ENCODE measurements at regions not wholly inside any gene's neighbourhood (a gene's known extent, or its start where the extent isn't known, plus 50 kb on each side); places are given as distances from the start of the nearest gene placed in this dataset.

- no peak for DNase-seq (ENCODE audit: low read depth in 4 of 4, low spot score in 3 of 4)
Measured at GRCh38 chr21:16283516-16283915, 553.7 kb downstream of the USP25 start.

- DNase-seq (ENCODE audit: low read depth in 4 of 4, low spot score in 3 of 4): no peak
Measured at GRCh38 chr21:16285605-16286126, 555.9 kb downstream of the USP25 start.

GRCh38 chr21:16287046-16287445 lies 557.3 kb downstream of the USP25 start:
- DNase-seq (ENCODE audit: low read depth in 4 of 4, low spot score in 3 of 4): no peak

- DNase-seq (ENCODE audit: low read depth in 4 of 4, low spot score in 3 of 4): no peak
Measured at GRCh38 chr21:16291296-16291695, 561.5 kb downstream of the USP25 start.

- no peak for DNase-seq (ENCODE audit: low read depth in 4 of 4, low spot score in 3 of 4)
Measured at GRCh38 chr21:16294128-16294527, 564.3 kb downstream of the USP25 start.

- DNase-seq (ENCODE audit: low read depth in 4 of 4, low spot score in 3 of 4): no peak
Measured at GRCh38 chr21:16302851-16303282, 573.1 kb downstream of the USP25 start.

- no peak for DNase-seq (ENCODE audit: low read depth in 4 of 4, low spot score in 3 of 4)
Measured at GRCh38 chr21:16304174-16305095, 574.7 kb downstream of the USP25 start.

GRCh38 chr21:16305686-16306085 lies 575.9 kb downstream of the USP25 start:
- no peak for DNase-seq (ENCODE audit: low read depth in 4 of 4, low spot score in 3 of 4)

GRCh38 chr21:16307256-16307655 lies 577.5 kb downstream of the USP25 start:
- no peak for DNase-seq (ENCODE audit: low read depth in 4 of 4, low spot score in 3 of 4)

- no peak for DNase-seq (ENCODE audit: low read depth in 4 of 4, low spot score in 3 of 4)
Measured at GRCh38 chr21:16308269-16308668, 578.5 kb downstream of the USP25 start.

- no peak for DNase-seq (ENCODE audit: low read depth in 4 of 4, low spot score in 3 of 4)
Measured at GRCh38 chr21:16309250-16309971, 579.6 kb downstream of the USP25 start.

GRCh38 chr21:16310176-16310575 lies 580.4 kb downstream of the USP25 start:
- no peak for DNase-seq (ENCODE audit: low read depth in 4 of 4, low spot score in 3 of 4)

- DNase-seq (ENCODE audit: low read depth in 4 of 4, low spot score in 3 of 4): no peak
Measured at GRCh38 chr21:16311229-16311628, 581.4 kb downstream of the USP25 start.

- DNase-seq (ENCODE audit: low read depth in 4 of 4, low spot score in 3 of 4): no peak
Measured at GRCh38 chr21:16312321-16312720, 582.5 kb downstream of the USP25 start.

GRCh38 chr21:16315223-16315622 lies 585.4 kb downstream of the USP25 start:
- DNase-seq (ENCODE audit: low read depth in 4 of 4, low spot score in 3 of 4): no peak

- no peak for DNase-seq (ENCODE audit: low read depth in 4 of 4, low spot score in 3 of 4)
Measured at GRCh38 chr21:16318651-16319300, 589.0 kb downstream of the USP25 start.

- DNase-seq (ENCODE audit: low read depth in 4 of 4, low spot score in 3 of 4): no peak
Measured at GRCh38 chr21:16320110-16320509, 590.3 kb downstream of the USP25 start.

GRCh38 chr21:16322454-16322853 lies 592.7 kb downstream of the USP25 start:
- DNase-seq (ENCODE audit: low read depth in 4 of 4, low spot score in 3 of 4): no peak

- DNase-seq (ENCODE audit: low read depth in 4 of 4, low spot score in 3 of 4): no peak
Measured at GRCh38 chr21:16323596-16323995, 593.8 kb downstream of the USP25 start.

GRCh38 chr21:16324630-16325029 lies 594.8 kb downstream of the USP25 start:
- no peak for DNase-seq (ENCODE audit: low read depth in 4 of 4, low spot score in 3 of 4)

Data from left renal pelvis (tissue), 4 donors.